OCI-LY7 (cell line): ENCODE measurements at regions not wholly inside any gene's neighbourhood (a gene's known extent, or its start where the extent isn't known, plus 50 kb on each side); places are given as distances from the start of the nearest gene placed in this dataset.

Experiments used
- BruUV-seq: library from RNA; stranded (reverse); fragments of 400-500 nt; replicated peaks from 2 replicates; lab custom pipeline; 2021; lab: Mats Ljungman, UMichigan
- CTCF ChIA-PET: fragments of 300-600 bp; sonication (Branson Sonifier 250); formaldehyde crosslinking; loops from one replicate; lab custom pipeline; 2022; ENCODE audit warnings: antibody characterized with exemption; ENCODE audit not compliant: unreplicated experiment; lab: Charles Lee
- POLR2A ChIA-PET: fragments of 300-600 bp; sonication (Branson Sonifier 250); formaldehyde crosslinking; loops from one replicate; lab custom pipeline; 2022; ENCODE audit warnings: antibody characterized with exemption; lab: Charles Lee
- DNase-seq: peaks from one replicate; pipeline ENCODE4 v3.0.0-alpha.2; 2015; ENCODE audit warnings: low spot score
- H2AFZ ChIP-seq: fragments of 200-600 bp; sonication (generic), shearing (Covaris generic); 2 replicates; pipeline ENCODE4 v1.6.1; 2014; ENCODE audit warnings: mild to moderate bottlenecking, antibody characterized with exemption, low read length, moderate library complexity
- H3K27ac ChIP-seq: fragments of 200-600 bp; sonication (generic); 2 replicates; pipeline ENCODE4 v1.5.1; 2014; ENCODE audit warnings: mixed run types, low read depth, mild to moderate bottlenecking, moderate library complexity, low read length, inconsistent platforms; ENCODE audit not compliant: poor library complexity, severe bottlenecking
- H3K36me3 ChIP-seq: fragments of 200-600 bp; sonication (generic); 2 replicates; pipeline ENCODE4 v1.6.1; 2014; ENCODE audit warnings: mild to moderate bottlenecking, antibody characterized with exemption, low read length, moderate library complexity, mixed read lengths; ENCODE audit not compliant: insufficient read depth
- H3K4me1 ChIP-seq: fragments of 200-600 bp; sonication (generic); 2 replicates; pipeline ENCODE4 v1.5.1; 2014; ENCODE audit warnings: mild to moderate bottlenecking, low read length; ENCODE audit not compliant: insufficient read depth, poor library complexity, severe bottlenecking
- H3K4me2 ChIP-seq: fragments of 200-600 bp; sonication (generic); 2 replicates; pipeline ENCODE4 v1.6.1; 2014; ENCODE audit warnings: mild to moderate bottlenecking, low read length
- H3K4me3 ChIP-seq: fragments of 200-600 bp; sonication (generic); 2 replicates; pipeline ENCODE4 v1.5.1; 2014; ENCODE audit warnings: mild to moderate bottlenecking, low read depth, low read length; ENCODE audit not compliant: poor library complexity, severe bottlenecking
- H3K79me2 ChIP-seq: fragments of 200-600 bp; sonication (generic); 2 replicates; pipeline ENCODE4 v1.6.1; 2016; ENCODE audit warnings: low read depth, mild to moderate bottlenecking, low read length, moderate library complexity, mixed read lengths; ENCODE audit not compliant: insufficient read depth
- H3K9me2 ChIP-seq: fragments of 200-600 bp; sonication (generic); 2 replicates; pipeline ENCODE4 v1.6.1; 2016; ENCODE audit warnings: mild to moderate bottlenecking, low read length, mixed read lengths; ENCODE audit not compliant: insufficient read depth
- H3K9me3 ChIP-seq: fragments of 200-600 bp; sonication (generic); 2 replicates; pipeline ENCODE4 v1.6.1; 2014; ENCODE audit warnings: mild to moderate bottlenecking, mixed run types, low read length, mixed read lengths
- H4K20me1 ChIP-seq: fragments of 200-600 bp; sonication (generic); 2 replicates; pipeline ENCODE4 v1.6.1; 2014; ENCODE audit warnings: mild to moderate bottlenecking, antibody characterized with exemption, low read length, moderate library complexity, mixed read lengths; ENCODE audit not compliant: insufficient read depth
- EZH2phosphoT487 ChIP-seq: fragments of 200-600 bp; sonication (generic); IDR thresholded peaks from 2 replicates; pipeline ENCODE4 v1.6.1; 2018; ENCODE audit warnings: low read depth, borderline replicate concordance, mild to moderate bottlenecking, mixed run types, antibody characterized with exemption, low read length, moderate library complexity, mixed read lengths
- intact Hi-C: fragments of 100-400 bp; cut with micrococcal nuclease; formaldehyde crosslinking; loops from one replicate; pipeline ENCODE4 v1.10.0; 2022; ENCODE audit not compliant: unreplicated experiment
- TF ChIP-seq, protein P1 (sequence below): fragments of 200-600 bp; sonication (generic); conservative IDR thresholded peaks from 2 replicates; pipeline ENCODE4 v1.5.1; 2014; ENCODE audit warnings: mild to moderate bottlenecking, antibody characterized with exemption, low read length, moderate library complexity, mixed read lengths

DNA sequence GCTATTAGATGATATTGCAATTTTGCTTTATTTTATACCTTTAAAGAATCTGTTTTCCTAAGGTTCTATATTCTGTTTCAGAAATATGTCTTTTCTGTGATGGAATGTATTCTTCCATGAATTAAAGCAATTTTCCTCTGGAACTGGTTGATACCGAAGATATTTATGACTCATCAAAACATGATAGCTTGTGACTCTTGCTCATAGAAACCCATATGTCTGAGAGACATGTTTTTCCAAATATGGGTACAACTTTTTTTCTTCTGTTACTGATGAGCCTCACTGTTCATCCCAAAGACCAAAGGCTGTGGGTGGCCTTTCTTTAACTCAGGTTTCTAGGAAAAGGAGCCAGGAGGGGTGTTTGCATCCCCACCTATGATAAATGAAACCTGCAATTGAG is 126.1 kb upstream of the PAPPA start:
- Histone ChIP-seq H3K4me3 (no peak overlapping the region), H3K4me1 (no peaks in the 10 kb centered on the region), H3K36me3 (no peaks in the 10 kb centered on the region), H4K20me1 (no peaks in the 10 kb centered on the region), H2AFZ (no peak overlapping the region), H3K27ac (no peak overlapping the region), H3K9me3 (no peaks in the 10 kb centered on the region), H3K9me2 (no peaks in the 10 kb centered on the region), H3K4me2 (no peak overlapping the region), H3K79me2 (no peaks in the 10 kb centered on the region)
- TF ChIP-seq EZH2phosphoT487, result no peak
- TF ChIP-seq, protein P1, sequence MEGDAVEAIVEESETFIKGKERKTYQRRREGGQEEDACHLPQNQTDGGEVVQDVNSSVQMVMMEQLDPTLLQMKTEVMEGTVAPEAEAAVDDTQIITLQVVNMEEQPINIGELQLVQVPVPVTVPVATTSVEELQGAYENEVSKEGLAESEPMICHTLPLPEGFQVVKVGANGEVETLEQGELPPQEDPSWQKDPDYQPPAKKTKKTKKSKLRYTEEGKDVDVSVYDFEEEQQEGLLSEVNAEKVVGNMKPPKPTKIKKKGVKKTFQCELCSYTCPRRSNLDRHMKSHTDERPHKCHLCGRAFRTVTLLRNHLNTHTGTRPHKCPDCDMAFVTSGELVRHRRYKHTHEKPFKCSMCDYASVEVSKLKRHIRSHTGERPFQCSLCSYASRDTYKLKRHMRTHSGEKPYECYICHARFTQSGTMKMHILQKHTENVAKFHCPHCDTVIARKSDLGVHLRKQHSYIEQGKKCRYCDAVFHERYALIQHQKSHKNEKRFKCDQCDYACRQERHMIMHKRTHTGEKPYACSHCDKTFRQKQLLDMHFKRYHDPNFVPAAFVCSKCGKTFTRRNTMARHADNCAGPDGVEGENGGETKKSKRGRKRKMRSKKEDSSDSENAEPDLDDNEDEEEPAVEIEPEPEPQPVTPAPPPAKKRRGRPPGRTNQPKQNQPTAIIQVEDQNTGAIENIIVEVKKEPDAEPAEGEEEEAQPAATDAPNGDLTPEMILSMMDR, result no peak
- POLR2A ChIA-PET, result interaction anchor here (0.5 kb wide), 1 partner anchor 1655 kb away, joined by 3 read pairs; no protein-coding TSS in a partner anchor
- intact Hi-C loops, result no loop called here
- CTCF ChIA-PET, result no interaction called here
- no peak for DNase-seq
- BruUV-seq, result no TSS peak

DNA sequence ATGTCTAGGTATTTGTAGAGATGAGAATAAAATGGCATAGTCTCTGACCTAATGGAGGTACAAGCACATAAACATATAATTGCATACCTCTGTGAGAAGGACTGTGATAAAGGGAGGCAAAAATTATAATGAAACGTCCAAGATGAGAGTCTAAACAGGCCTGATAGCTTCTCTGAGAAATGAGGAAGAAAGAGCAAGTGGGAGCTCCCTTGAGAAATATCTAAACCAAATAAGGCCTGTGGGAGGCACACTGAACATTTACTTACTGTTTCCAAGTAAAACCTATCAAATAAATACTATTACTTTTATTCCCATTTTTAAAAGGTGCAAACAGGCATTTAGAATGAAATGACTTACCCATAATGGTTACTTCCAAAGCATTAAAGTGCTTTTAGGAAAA is 125.6 kb upstream of the PAPPA start:
- ChIA-PET CTCF (no interaction called here), POLR2A (interaction anchor here (0.5 kb wide), 1 partner anchor 1654 kb away, joined by 3 read pairs; no protein-coding TSS in a partner anchor)
- Histone ChIP-seq H3K79me2 (no peaks in the 10 kb centered on the region), H3K4me3 (no peak overlapping the region), H3K36me3 (no peaks in the 10 kb centered on the region), H3K4me2 (no peak overlapping the region), H3K27ac (no peak overlapping the region), H4K20me1 (no peaks in the 10 kb centered on the region), H3K9me2 (no peaks in the 10 kb centered on the region), H3K4me1 (no peaks in the 10 kb centered on the region), H3K9me3 (no peaks in the 10 kb centered on the region), H2AFZ (no peak overlapping the region)
- BruUV-seq, result no TSS peak
- TF ChIP-seq, protein P1, result no peak
- no peak for TF ChIP-seq EZH2phosphoT487
- intact Hi-C loops, result no loop called here
- DNase-seq, result no peak

DNA sequence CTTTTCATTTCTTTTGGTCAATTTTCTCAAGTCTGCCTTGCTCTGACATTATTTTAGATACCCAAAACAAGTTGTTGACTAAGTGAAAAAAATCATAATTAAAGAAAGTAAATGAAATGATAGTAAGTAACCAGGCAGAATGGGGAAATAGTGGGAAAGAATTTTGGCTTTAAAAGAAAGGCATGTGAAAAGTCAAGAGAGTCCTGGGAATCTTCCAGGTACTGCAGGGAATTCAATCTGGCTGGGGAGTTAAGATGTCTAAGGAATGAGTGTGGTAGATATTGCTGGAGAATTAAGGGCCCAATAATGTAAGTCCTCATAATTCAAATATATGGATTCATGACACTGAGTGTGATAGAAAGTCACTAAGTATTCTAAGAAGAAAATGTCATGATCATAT is 123.1 kb upstream of the PAPPA start:
- Histone ChIP-seq H3K4me1 (no peaks in the 10 kb centered on the region), H2AFZ (no peak overlapping the region), H3K36me3 (no peaks in the 10 kb centered on the region), H3K4me2 (no peak overlapping the region), H4K20me1 (no peaks in the 10 kb centered on the region), H3K79me2 (no peaks in the 10 kb centered on the region), H3K4me3 (no peak overlapping the region), H3K9me2 (no peaks in the 10 kb centered on the region), H3K9me3 (no peaks in the 10 kb centered on the region), H3K27ac (no peak overlapping the region)
- intact Hi-C loops, result no loop called here
- ChIA-PET CTCF (no interaction called here), POLR2A (interaction anchor here (0.8 kb wide), 1 partner anchor 15 kb away, joined by 3 read pairs; no protein-coding TSS in a partner anchor)
- DNase-seq, result no peak
- BruUV-seq, result no TSS peak
- TF ChIP-seq EZH2phosphoT487, result no peak
- TF ChIP-seq, protein P1, result no peak
